Astrocyte (in vitro differentiated cells and primary cell): ENCODE measurements at regions not wholly inside any gene's neighbourhood (a gene's known extent, or its start where the extent isn't known, plus 50 kb on each side); places are given as distances from the start of the nearest gene placed in this dataset.

Experiments
- DNase-seq: peaks from one replicate; pipeline ENCODE4 v3.0.0-alpha.2; 2010; ENCODE audit warnings: low read depth
- FAIRE-seq: peaks from 2 replicates; lab custom pipeline; 2011; peaks lifted over from hg19 to GRCh38; lab: Jason Lieb, UNC
- H2AFZ ChIP-seq: 2 replicates; pipeline ENCODE4 v1.6.0; 2012; ENCODE audit warnings: low read depth, low read length, inconsistent platforms
- H3K27ac ChIP-seq: 2 replicates; pipeline ENCODE4 v1.5.1; 2011; ENCODE audit warnings: low read depth, low read length, inconsistent platforms
- H3K27me3 ChIP-seq: 2 replicates; pipeline ENCODE4 v1.6.0; 2011; ENCODE audit warnings: low read length, inconsistent platforms; ENCODE audit not compliant: insufficient read depth
- H3K36me3 ChIP-seq: 2 replicates; pipeline ENCODE4 v1.5.1; 2011; ENCODE audit warnings: low read length, inconsistent platforms; ENCODE audit not compliant: insufficient read depth
- H3K4me1 ChIP-seq: 2 replicates; pipeline ENCODE4 v1.5.1; 2011; ENCODE audit warnings: low read length, inconsistent platforms; ENCODE audit not compliant: insufficient read depth
- H3K4me2 ChIP-seq: 2 replicates; pipeline ENCODE4 v1.6.0; 2012; ENCODE audit warnings: low read length, inconsistent platforms
- H3K4me3 ChIP-seq: 2 replicates; pipeline ENCODE4 v1.5.1; 2011; ENCODE audit warnings: low read depth, mild to moderate bottlenecking, low read length, inconsistent platforms; ENCODE audit not compliant: insufficient read depth
- H3K79me2 ChIP-seq: 2 replicates; pipeline ENCODE4 v1.6.0; 2012; ENCODE audit warnings: mild to moderate bottlenecking, low read length, inconsistent platforms; ENCODE audit not compliant: insufficient read depth
- H3K9ac ChIP-seq: 2 replicates; pipeline ENCODE4 v1.6.0; 2012; ENCODE audit warnings: mild to moderate bottlenecking, low read length, inconsistent platforms
- H3K9me3 ChIP-seq: 2 replicates; pipeline ENCODE4 v1.5.1; 2012; ENCODE audit warnings: low read depth, mild to moderate bottlenecking, low read length, inconsistent platforms; ENCODE audit not compliant: insufficient read depth
- H4K20me1 ChIP-seq: 2 replicates; pipeline ENCODE4 v1.6.0; 2012; ENCODE audit warnings: low read length, inconsistent platforms; ENCODE audit not compliant: insufficient read depth
- H3K27ac Mint-ChIP-seq: one replicate; pipeline ENCODE4 v1.8.0; 2021; ENCODE audit warnings: mild to moderate bottlenecking, mixed read lengths; ENCODE audit not compliant: unreplicated experiment
- H3K27me3 Mint-ChIP-seq: one replicate; pipeline ENCODE4 v1.8.0; 2021; ENCODE audit warnings: low read depth, mixed read lengths; ENCODE audit not compliant: unreplicated experiment
- H3K36me3 Mint-ChIP-seq: one replicate; pipeline ENCODE4 v1.8.0; 2021; ENCODE audit warnings: low read depth, mixed read lengths; ENCODE audit not compliant: unreplicated experiment
- H3K4me1 Mint-ChIP-seq: one replicate; pipeline ENCODE4 v1.8.0; 2021; ENCODE audit warnings: low read depth, mixed read lengths; ENCODE audit not compliant: unreplicated experiment
- H3K4me3 Mint-ChIP-seq: one replicate; pipeline ENCODE4 v1.8.0; 2021; ENCODE audit warnings: mild to moderate bottlenecking, moderate library complexity, mixed read lengths; ENCODE audit not compliant: unreplicated experiment
- H3K9me3 Mint-ChIP-seq: one replicate; pipeline ENCODE4 v1.8.0; 2021; ENCODE audit warnings: mild to moderate bottlenecking, mixed read lengths; ENCODE audit not compliant: unreplicated experiment
- EZH2 ChIP-seq: IDR thresholded peaks from 2 replicates; pipeline ENCODE4 v1.6.1; 2012; ENCODE audit warnings: mild to moderate bottlenecking, low read length, inconsistent platforms; ENCODE audit not compliant: insufficient read depth
- TF ChIP-seq, protein P1 (sequence below): IDR thresholded peaks from 2 replicates; pipeline ENCODE4 v1.5.1; 2011; ENCODE audit warnings: low read depth, mild to moderate bottlenecking, inconsistent platforms, low read length, moderate library complexity; ENCODE audit not compliant: insufficient read depth

DNA sequence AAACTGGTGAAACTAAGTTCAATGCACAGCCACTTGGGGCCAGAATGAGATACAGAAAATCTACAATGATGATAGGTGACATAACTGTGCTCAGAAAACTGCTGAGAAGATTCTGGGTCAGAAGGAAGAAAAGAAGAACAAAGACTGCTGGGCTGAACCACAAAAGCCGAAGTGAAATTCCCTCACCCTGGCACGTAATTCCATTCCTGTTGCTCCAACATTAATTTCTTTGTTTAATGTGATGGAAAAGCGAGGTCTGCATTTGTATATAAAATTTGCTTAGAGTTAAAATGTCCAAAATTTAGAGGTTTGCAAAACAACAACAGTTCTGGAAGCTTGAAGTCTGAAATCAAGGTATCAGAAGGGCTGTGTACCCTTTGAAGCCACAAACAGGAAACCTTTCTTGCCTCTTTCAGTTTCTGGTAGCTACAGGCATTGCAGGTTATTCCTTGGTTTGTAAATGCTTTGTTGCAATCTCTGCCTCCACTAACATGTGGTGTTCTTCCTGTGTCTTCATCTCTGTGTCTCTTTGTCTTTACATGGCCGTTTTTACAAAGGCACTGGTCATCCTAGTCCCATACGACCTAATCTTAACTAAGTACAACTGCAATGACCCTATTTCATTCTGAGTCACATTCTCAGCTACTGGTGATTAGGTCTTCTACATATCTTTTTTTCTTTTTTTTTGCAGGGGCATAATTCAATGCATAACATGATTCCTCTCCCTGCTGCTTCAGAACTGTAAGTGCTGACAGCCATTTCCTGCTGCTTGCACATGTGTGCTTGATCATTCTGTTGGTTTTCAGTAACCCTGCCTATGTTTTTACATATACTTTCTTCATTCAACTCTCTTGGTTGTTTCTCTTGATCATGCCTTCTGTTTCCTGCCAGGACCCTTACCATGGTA lies 603.0 kb upstream of the CDH8 start:
- no peak overlapping the region for H3K4me2 ChIP-seq
- no peaks in the 10 kb centered on the region for H3K36me3 ChIP-seq
- H3K27me3 ChIP-seq: no peaks in the 10 kb centered on the region
- no peaks in the 10 kb centered on the region for H3K9me3 ChIP-seq
- H4K20me1 ChIP-seq: no peaks in the 10 kb centered on the region
- H3K9ac ChIP-seq: no peak overlapping the region
- no peaks in the 10 kb centered on the region for H3K79me2 ChIP-seq
- Mint-ChIP-seq H3K4me1 (peaks cover 2% of the 10 kb centered on the region), H3K36me3 (no peaks in the 10 kb centered on the region), H3K9me3 (peaks cover 4% of the 10 kb centered on the region), H3K27ac (no peak overlapping the region), H3K27me3 (no peaks in the 10 kb centered on the region), H3K4me3 (no peak overlapping the region)
- no peak overlapping the region for H3K4me3 ChIP-seq
- H2AFZ ChIP-seq: no peak overlapping the region
- no peak for TF ChIP-seq EZH2
- TF ChIP-seq, protein P1, sequence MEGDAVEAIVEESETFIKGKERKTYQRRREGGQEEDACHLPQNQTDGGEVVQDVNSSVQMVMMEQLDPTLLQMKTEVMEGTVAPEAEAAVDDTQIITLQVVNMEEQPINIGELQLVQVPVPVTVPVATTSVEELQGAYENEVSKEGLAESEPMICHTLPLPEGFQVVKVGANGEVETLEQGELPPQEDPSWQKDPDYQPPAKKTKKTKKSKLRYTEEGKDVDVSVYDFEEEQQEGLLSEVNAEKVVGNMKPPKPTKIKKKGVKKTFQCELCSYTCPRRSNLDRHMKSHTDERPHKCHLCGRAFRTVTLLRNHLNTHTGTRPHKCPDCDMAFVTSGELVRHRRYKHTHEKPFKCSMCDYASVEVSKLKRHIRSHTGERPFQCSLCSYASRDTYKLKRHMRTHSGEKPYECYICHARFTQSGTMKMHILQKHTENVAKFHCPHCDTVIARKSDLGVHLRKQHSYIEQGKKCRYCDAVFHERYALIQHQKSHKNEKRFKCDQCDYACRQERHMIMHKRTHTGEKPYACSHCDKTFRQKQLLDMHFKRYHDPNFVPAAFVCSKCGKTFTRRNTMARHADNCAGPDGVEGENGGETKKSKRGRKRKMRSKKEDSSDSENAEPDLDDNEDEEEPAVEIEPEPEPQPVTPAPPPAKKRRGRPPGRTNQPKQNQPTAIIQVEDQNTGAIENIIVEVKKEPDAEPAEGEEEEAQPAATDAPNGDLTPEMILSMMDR: no peak
- no peaks in the 10 kb centered on the region for H3K4me1 ChIP-seq
- no peak for DNase-seq
- no peak for FAIRE-seq
- no peak overlapping the region for H3K27ac ChIP-seq

DNA sequence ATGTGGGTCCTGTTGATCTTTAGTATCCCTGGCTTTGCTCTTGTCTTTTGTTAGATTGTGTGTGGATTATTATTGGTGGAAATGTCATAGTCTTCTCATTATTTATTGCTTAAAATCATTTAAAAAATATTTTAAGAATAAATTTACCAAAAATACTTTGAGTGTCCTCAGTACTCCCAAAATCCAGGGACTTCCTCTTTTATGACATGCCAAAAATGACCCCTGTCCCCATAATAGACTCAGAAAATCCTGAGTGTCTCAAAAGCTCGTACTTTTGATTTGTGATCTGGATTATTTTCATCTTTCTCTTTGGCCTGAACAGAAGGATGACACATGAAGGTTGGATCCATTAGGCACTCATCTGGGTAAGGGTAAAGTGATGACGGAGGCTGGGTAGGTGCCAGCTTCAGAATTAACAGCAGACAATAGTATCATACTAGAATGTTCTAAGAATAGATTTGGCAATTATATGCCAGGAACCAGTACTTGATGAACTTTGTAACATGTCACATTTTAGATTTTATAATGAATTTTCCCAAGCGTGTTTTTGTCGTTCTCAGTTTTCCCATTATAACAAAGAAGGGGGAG lies 602.2 kb upstream of the CDH8 start:
- H3K27me3 ChIP-seq: no peaks in the 10 kb centered on the region
- H3K9me3 ChIP-seq: no peaks in the 10 kb centered on the region
- no peaks in the 10 kb centered on the region for H3K36me3 ChIP-seq
- H3K4me3 Mint-ChIP-seq: no peak overlapping the region
- TF ChIP-seq, protein P1: no peak
- no peak for TF ChIP-seq EZH2
- H3K27ac Mint-ChIP-seq: no peak overlapping the region
- no peak for FAIRE-seq
- no peak overlapping the region for H3K9ac ChIP-seq
- no peaks in the 10 kb centered on the region for H4K20me1 ChIP-seq
- H3K79me2 ChIP-seq: no peaks in the 10 kb centered on the region
- no peak overlapping the region for H2AFZ ChIP-seq
- H3K27me3 Mint-ChIP-seq: no peaks in the 10 kb centered on the region
- H3K4me1 Mint-ChIP-seq: peaks cover 2% of the 10 kb centered on the region
- H3K36me3 Mint-ChIP-seq: no peaks in the 10 kb centered on the region
- H3K4me2 ChIP-seq: no peak overlapping the region
- peaks cover 2% of the 10 kb centered on the region for H3K9me3 Mint-ChIP-seq
- H3K4me3 ChIP-seq: no peak overlapping the region
- no peaks in the 10 kb centered on the region for H3K4me1 ChIP-seq
- H3K27ac ChIP-seq: no peak overlapping the region
- no peak for DNase-seq
